22Rv1 (cell line): ENCODE measurements at regions not wholly inside any gene's neighbourhood (a gene's known extent, or its start where the extent isn't known, plus 50 kb on each side); places are given as distances from the start of the nearest gene placed in this dataset.

ENCODE experiments used
- H3K27ac ChIP-seq: fragments of 450-650 bp; 2 replicates; pipeline ENCODE4 v1.5.1; 2017
- ZFX ChIP-seq: fragments of 450-650 bp; IDR thresholded peaks from 2 replicates; pipeline ENCODE4 v1.6.1; 2017; ENCODE audit warnings: antibody characterized with exemption, borderline replicate concordance
- TF ChIP-seq, protein P1 (sequence below): fragments of 450-650 bp; IDR thresholded peaks from 2 replicates; pipeline ENCODE4 v1.5.1; 2017; ENCODE audit warnings: mild to moderate bottlenecking

DNA sequence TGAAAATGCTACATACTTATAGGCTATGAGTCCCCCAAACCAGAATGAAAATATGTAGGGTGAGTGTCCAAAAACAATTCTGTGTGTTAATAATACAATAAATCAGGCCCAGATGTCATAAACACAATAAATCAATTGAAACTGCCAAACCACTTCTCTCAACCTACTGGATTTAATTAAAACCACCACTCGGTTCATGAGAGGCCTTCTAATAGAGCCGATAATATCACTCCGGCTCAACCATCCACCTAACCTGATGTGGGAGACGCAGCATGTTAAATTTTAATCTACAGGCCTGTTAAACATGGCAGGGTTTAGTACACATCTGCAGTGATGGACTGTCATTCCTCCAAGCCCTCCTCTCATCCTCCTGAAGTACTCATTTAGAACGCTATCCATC is 734.5 kb upstream of the ZNF608 start:
- no peak for TF ChIP-seq ZFX
- TF ChIP-seq, protein P1, sequence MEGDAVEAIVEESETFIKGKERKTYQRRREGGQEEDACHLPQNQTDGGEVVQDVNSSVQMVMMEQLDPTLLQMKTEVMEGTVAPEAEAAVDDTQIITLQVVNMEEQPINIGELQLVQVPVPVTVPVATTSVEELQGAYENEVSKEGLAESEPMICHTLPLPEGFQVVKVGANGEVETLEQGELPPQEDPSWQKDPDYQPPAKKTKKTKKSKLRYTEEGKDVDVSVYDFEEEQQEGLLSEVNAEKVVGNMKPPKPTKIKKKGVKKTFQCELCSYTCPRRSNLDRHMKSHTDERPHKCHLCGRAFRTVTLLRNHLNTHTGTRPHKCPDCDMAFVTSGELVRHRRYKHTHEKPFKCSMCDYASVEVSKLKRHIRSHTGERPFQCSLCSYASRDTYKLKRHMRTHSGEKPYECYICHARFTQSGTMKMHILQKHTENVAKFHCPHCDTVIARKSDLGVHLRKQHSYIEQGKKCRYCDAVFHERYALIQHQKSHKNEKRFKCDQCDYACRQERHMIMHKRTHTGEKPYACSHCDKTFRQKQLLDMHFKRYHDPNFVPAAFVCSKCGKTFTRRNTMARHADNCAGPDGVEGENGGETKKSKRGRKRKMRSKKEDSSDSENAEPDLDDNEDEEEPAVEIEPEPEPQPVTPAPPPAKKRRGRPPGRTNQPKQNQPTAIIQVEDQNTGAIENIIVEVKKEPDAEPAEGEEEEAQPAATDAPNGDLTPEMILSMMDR: no peak
- peak overlapping the region; percentile 57 for H3K27ac ChIP-seq

DNA sequence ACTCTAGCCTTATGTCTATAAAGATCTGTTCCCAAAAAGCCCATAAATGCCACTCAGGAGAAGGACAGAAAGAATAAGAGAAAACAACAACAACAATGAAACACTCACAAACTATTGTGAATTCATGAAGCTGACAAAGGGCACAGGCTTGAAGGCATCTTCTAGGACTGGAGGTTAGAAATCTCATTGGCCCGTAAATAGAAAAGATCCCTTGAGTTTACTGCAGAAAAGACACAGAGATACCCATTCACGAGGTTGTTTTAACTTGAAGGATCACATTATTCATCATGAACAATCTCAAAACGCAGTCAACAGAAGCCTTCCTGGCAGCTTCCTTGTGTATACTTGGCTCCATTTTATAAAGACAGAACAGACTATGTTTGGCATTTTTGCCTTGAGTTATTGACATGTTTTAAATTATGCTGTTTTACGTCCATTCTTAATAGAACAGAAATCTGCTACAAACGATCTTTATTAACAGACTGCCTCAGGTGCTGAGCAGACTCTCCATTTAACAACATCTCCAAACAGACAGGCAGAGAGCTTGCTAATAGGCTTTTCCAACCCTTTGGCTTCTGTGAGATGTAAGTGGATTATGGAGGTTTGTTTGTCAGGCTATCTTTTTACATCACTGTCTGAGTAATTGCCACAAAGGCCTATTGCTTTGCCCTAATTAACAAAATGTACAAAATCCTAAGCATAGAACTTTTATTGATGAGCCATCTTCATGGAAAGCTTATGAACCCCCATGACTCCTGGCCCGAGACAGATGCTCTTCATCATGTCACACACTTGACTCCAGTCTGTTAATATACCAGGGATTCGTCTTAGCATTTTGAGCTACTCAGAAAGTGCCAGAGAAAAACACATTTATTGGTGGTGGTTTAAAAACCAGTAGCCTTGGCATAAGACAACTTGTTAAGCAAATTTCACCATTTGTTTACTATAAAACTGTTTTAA is 735.3 kb upstream of the ZNF608 start:
- TF ChIP-seq, protein P1: no peak
- no peak for TF ChIP-seq ZFX
- H3K27ac ChIP-seq: peak overlapping the region; percentile 57

DNA sequence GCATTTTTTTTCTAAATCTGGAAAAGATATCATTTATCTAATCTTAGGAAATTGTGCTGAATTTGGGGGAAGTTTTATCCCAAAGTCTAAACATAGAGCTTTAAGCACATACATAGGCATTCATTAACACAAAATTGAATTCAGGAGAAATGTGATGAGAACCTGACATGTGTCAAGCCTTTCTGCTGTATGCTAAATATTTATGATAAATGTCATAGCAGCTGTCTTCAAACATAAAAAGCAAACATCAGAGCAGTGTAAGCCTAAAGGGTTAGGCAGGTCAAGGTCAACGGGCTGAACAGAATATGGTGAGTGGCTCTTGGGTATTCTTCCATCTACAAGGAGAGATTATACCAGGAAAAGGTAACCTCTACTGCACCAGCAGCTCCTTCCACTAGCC is 737.2 kb upstream of the ZNF608 start:
- TF ChIP-seq, protein P1: no peak
- no peak for TF ChIP-seq ZFX
- H3K27ac ChIP-seq: peak overlapping the region; percentile 88

DNA sequence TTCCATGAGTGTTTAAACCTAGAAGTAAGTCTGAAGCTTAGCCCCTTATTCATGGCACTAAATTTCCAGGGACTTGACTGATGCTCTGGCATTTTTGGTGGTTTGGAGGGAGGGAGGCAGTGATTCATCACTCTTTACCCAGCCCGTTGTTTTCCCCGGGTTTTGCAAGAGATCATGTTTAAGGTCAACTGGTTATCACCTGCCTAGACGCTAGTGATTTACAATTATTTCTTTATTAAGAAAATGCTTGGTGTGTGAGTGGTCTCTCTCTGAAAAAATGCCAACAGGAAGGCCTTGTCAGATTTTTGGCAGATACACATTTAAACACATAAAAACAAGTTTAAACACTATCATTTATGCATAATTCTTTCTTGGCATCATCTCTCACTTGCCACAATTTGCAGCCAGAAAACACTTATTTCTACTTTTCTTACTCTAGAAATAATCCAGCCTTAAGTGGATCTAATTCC is 737.9 kb upstream of the ZNF608 start:
- peak overlapping the region; percentile 88 for H3K27ac ChIP-seq
- no peak for TF ChIP-seq ZFX
- TF ChIP-seq, protein P1: no peak

DNA sequence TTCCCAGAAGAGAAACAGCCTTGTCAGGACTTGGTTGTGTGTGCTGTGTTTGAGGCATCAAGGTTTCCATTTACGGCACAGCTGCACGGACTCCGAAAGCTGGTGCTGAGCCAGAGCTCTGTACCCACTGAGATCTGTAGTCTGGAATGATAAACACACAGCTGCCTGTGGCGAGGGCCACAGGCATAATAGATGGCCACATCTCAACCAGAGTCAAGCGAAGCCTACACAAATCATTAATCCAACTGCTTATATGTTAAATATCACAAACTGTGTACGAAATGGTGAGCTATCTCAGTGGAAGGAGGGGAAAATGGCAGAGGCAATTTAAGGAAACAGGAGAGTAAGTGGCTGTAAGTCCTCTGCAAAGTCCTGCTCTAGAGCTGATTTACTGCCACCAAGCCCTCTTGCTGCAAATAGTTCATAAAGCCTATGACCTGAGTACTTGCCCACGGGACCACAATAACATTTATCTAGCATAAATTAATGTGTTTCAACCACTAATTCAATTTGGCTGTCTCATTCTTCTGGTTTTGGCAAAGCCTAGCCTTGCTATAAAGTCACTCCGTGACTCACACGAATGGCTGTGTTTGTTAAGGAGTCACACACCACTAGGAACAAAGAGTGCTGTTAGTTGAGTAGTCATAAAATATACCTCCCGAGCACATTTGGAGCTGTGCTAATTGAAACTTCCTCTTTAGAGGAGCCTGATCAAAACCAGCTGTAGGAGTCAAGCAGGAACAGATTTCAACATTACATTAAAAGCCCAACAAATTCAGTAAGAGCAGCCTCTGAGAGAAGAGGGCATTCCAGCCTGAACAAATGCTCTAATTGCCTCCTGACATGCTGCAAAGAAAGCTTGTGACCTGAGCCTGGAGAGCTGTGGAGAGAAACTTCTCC is 738.6 kb upstream of the ZNF608 start:
- peak overlapping the region; percentile 88 for H3K27ac ChIP-seq
- TF ChIP-seq, protein P1: no peak
- no peak for TF ChIP-seq ZFX

DNA sequence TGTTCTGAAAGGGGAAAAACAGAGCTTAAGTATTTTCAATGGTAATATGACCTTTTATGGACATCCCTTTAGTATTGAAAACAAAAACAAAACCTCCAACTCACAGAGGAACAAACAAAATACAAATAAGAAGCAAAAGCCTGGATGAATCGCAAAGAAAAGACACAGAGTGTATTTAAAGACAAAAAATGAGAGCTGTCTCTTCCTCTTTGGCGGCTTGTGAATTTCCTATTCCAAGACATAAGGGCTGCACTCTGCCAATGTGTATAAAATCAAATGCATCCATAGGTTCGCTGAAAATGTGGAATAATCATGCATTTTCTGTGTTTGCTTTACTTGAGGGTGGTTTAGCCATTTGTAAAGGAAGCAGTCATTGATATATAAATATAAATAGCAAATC is 739.3 kb upstream of the ZNF608 start:
- no peak for TF ChIP-seq ZFX
- TF ChIP-seq, protein P1: no peak
- peak overlapping the region; percentile 88 for H3K27ac ChIP-seq
